ENCODE measurements at regions not wholly inside any gene's neighbourhood (a gene's known extent, or its start where the extent isn't known, plus 50 kb on each side); places are given as distances from the start of the nearest gene placed in this dataset.

- no peak for DNase-seq (ENCODE audit: low read depth)
- no peak overlapping the region for H3K4me3 ChIP-seq (ENCODE audit: low read depth, low read length)
- no peak for TF ChIP-seq CTCF (IDR thresholded peaks at IDR 0.05; ENCODE audit: insufficient read depth, low read depth, low read length)
These were observed 469.0 kb downstream of the RWDD3 start for GRCh38 chr1:95703046-95703445.

GRCh38 chr1:95716097-95716496, 482.1 kb downstream of the RWDD3 start:
- TF ChIP-seq CTCF (IDR thresholded peaks at IDR 0.05; ENCODE audit: insufficient read depth, low read depth, low read length), result no peak
- no peak overlapping the region for H3K4me3 ChIP-seq (ENCODE audit: low read depth, low read length)
- DNase-seq (ENCODE audit: low read depth), result no peak

- no peak overlapping the region for H3K4me3 ChIP-seq (ENCODE audit: low read depth, low read length)
- no peak for TF ChIP-seq CTCF (IDR thresholded peaks at IDR 0.05; ENCODE audit: insufficient read depth, low read depth, low read length)
These were observed 482.5 kb downstream of the RWDD3 start for GRCh38 chr1:95716550-95716949.

GRCh38 chr1:95723346-95723745, 489.3 kb downstream of the RWDD3 start:
- no peak for TF ChIP-seq CTCF (IDR thresholded peaks at IDR 0.05; ENCODE audit: insufficient read depth, low read depth, low read length)
- no peak for DNase-seq (ENCODE audit: low read depth)
- no peak overlapping the region for H3K4me3 ChIP-seq (ENCODE audit: low read depth, low read length)

More at GRCh38 chr1:95716550-95716949, 482.5 kb downstream of the RWDD3 start:
- DNase-seq (ENCODE audit: low read depth), result no peak

- no peak overlapping the region for H3K4me3 ChIP-seq (ENCODE audit: low read depth, low read length)
- no peak for DNase-seq (ENCODE audit: low read depth)
- no peak for TF ChIP-seq CTCF (IDR thresholded peaks at IDR 0.05; ENCODE audit: insufficient read depth, low read depth, low read length)
These were observed 494.8 kb downstream of the RWDD3 start for GRCh38 chr1:95728841-95729240.

GRCh38 chr1:95730986-95731385, 497.0 kb downstream of the RWDD3 start:
- no peak for DNase-seq (ENCODE audit: low read depth)
- no peak for TF ChIP-seq CTCF (IDR thresholded peaks at IDR 0.05; ENCODE audit: insufficient read depth, low read depth, low read length)
- H3K4me3 ChIP-seq (ENCODE audit: low read depth, low read length), result no peak overlapping the region

- no peak overlapping the region for H3K4me3 ChIP-seq (ENCODE audit: low read depth, low read length)
- no peak for DNase-seq (ENCODE audit: low read depth)
- no peak for TF ChIP-seq CTCF (IDR thresholded peaks at IDR 0.05; ENCODE audit: insufficient read depth, low read depth, low read length)
These were observed 497.5 kb downstream of the RWDD3 start for GRCh38 chr1:95731466-95731865.
